HepG2 (cell line): ENCODE measurements at regions not wholly inside any gene's neighbourhood (a gene's known extent, or its start where the extent isn't known, plus 50 kb on each side); places are given as distances from the start of the nearest gene placed in this dataset.

Experiments
- ATAC-seq: fragments of 200-7000 bp; cut with Tn5 transposase; 3 replicates; pipeline ENCODE4 v1.9.1; 2020; ENCODE audit warnings: mild to moderate bottlenecking, moderate library complexity
- BruUV-seq: library from RNA; stranded (reverse); fragments of 400-500 nt; replicated peaks from 2 replicates; lab custom pipeline; 2021; lab: Mats Ljungman, UMichigan
- CTCF ChIA-PET: fragments of 300-600 bp; formaldehyde crosslinking; extraction: SDS; loops from one replicate; lab custom pipeline; 2021; ENCODE audit warnings: low total read pairs, inconsistent platforms, low intra/inter-chr PET ratio; lab: Yijun Ruan, JAX
- POLR2A ChIA-PET: fragments of 350-600 bp; sonication (Branson Sonifier 250); formaldehyde crosslinking; loops from one replicate; lab custom pipeline; 2020; ENCODE audit warnings: antibody characterized with exemption, inconsistent platforms; lab: Yijun Ruan, JAX
- DNase-seq: peaks from one replicate; pipeline ENCODE4 v3.0.0-alpha.2; 2015; ENCODE audit warnings: low spot score
- FAIRE-seq: peaks from 3 replicates; lab custom pipeline; 2011; peaks lifted over from hg19 to GRCh38; lab: Jason Lieb, UNC
- H2AFZ ChIP-seq: one replicate; pipeline ENCODE4 v1.6.1; 2011; ENCODE audit warnings: low read length, inconsistent platforms
- H3K27ac ChIP-seq: fragments of 300-600 bp; 3 replicates; pipeline ENCODE4 v1.8.0; 2011; ENCODE audit warnings: mixed run types, mild to moderate bottlenecking, mixed read lengths, low read length, inconsistent platforms; ENCODE audit not compliant: insufficient read depth; ENCODE audit errors: extremely low read length
- H3K27me3 ChIP-seq, 2 experiments: fragments of 200-600 bp in 1 of 2; 2 replicates in 1 of 2; 3 replicates in 1 of 2; pipeline versions ENCODE4 v1.6.0 to v1.8.0; 2011; ENCODE audit warnings: low read length in 2 of 2, mild to moderate bottlenecking in 2 of 2, moderate library complexity in 2 of 2, inconsistent platforms in 1 of 2; ENCODE audit not compliant: insufficient read depth in 2 of 2, control insufficient read depth in 1 of 2
- H3K36me3 ChIP-seq, 2 experiments: fragments of 200-600 bp in 1 of 2; replicated peaks in 1 of 2; 2 replicates in 1 of 2; 3 replicates in 1 of 2; pipeline versions ENCODE4 v1.5.1 to v1.8.0; 2011; ENCODE audit warnings: low read length in 2 of 2, inconsistent platforms in 1 of 2; ENCODE audit not compliant: insufficient read depth in 2 of 2, control insufficient read depth in 1 of 2
- H3K4me1 ChIP-seq: 2 replicates; pipeline ENCODE4 v1.5.1; 2012; ENCODE audit warnings: low read length, inconsistent platforms; ENCODE audit not compliant: insufficient read depth
- H3K4me2 ChIP-seq: 2 replicates; pipeline ENCODE4 v1.6.0; 2011; ENCODE audit warnings: low read depth, low read length, inconsistent platforms
- H3K4me3 ChIP-seq, 3 experiments: fragments of 200-600 bp in 1 of 3; sonication (generic), shearing (Covaris generic) in 1 of 3; replicated peaks in 1 of 3; 2 replicates each; pipeline ENCODE4 v1.5.1; 2011 to 2016; ENCODE audit warnings: low read length in 3 of 3, inconsistent platforms in 2 of 3, low read depth in 2 of 3, mild to moderate bottlenecking in 2 of 3, control low read depth in 1 of 3, mixed read lengths in 1 of 3; ENCODE audit not compliant: insufficient read depth in 1 of 3
- H3K79me2 ChIP-seq: one replicate; pipeline ENCODE4 v1.6.1; 2011; ENCODE audit warnings: low read length, inconsistent platforms; ENCODE audit not compliant: insufficient read depth
- H3K9ac ChIP-seq: 2 replicates; pipeline ENCODE4 v1.6.0; 2011; ENCODE audit warnings: mild to moderate bottlenecking, low read depth, low read length, inconsistent platforms; ENCODE audit not compliant: insufficient read depth
- H3K9me3 ChIP-seq: 2 replicates; pipeline ENCODE4 v1.5.1; 2012; ENCODE audit warnings: mild to moderate bottlenecking, low read length
- H4K20me1 ChIP-seq: 2 replicates; pipeline ENCODE4 v1.6.0; 2011; ENCODE audit warnings: inconsistent platforms, mild to moderate bottlenecking, low read length, moderate library complexity; ENCODE audit not compliant: insufficient read depth
- ARNT ChIP-seq: fragments of 450-650 bp; IDR thresholded peaks from 2 replicates; pipeline ENCODE4 v1.6.1; 2017
- CENPBD1 ChIP-seq: sonication (generic); formaldehyde crosslinking; IDR thresholded peaks from 2 replicates; pipeline ENCODE4 v1.8.0; 2022; ENCODE audit warnings: missing genetic modification reagents, low read depth, mild to moderate bottlenecking, borderline replicate concordance
- CTCF ChIP-seq: sonication (generic); formaldehyde crosslinking; IDR thresholded peaks from 2 replicates; pipeline ENCODE4 v1.5.0; 2020; ENCODE audit warnings: mild to moderate bottlenecking, missing genetic modification reagents, moderate library complexity
- ELF3 ChIP-seq: IDR thresholded peaks from 2 replicates; pipeline ENCODE4 v1.6.1; 2016; ENCODE audit warnings: missing genetic modification reagents, missing compliant biosample characterization
- HDAC6 ChIP-seq: fragments of 200-600 bp; sonication (generic); IDR thresholded peaks from 2 replicates; pipeline ENCODE4 v1.7.0; 2017; ENCODE audit warnings: mild to moderate bottlenecking, antibody characterized with exemption, low read length, low read depth
- MAFF ChIP-seq: IDR thresholded peaks from 2 replicates; pipeline ENCODE4 v1.6.1; 2011; ENCODE audit warnings: low read depth, low read length, improper control_type of control experiment
- NR2F1 ChIP-seq, 2 experiments: fragments of 450-650 bp in 1 of 2; formaldehyde crosslinking in 1 of 2; IDR thresholded peaks; 2 replicates each; pipeline versions ENCODE4 v1.5.0 to v1.6.1; 2016 to 2020; ENCODE audit warnings: mild to moderate bottlenecking in 1 of 2, missing compliant biosample characterization in 1 of 2, missing genetic modification reagents in 1 of 2, moderate library complexity in 1 of 2
- PRPF4 ChIP-seq: fragments of 200-400 bp; formaldehyde crosslinking; IDR thresholded peaks from 2 replicates; pipeline ENCODE4 v1.6.1; 2016; ENCODE audit warnings: low read length, low read depth; ENCODE audit not compliant: poor library complexity, severe bottlenecking
- SOX6 ChIP-seq, 2 experiments: fragments of 450-650 bp in 1 of 2; sonication (generic) in 1 of 2; formaldehyde crosslinking in 1 of 2; IDR thresholded peaks; 2 replicates each; pipeline versions ENCODE4 v1.4.0 to v1.6.1; 2017 to 2020; ENCODE audit warnings: antibody characterized with exemption in 1 of 2, mild to moderate bottlenecking in 1 of 2, missing genetic modification reagents in 1 of 2
- STAG1 ChIP-seq: sonication (generic); formaldehyde crosslinking; IDR thresholded peaks from 2 replicates; pipeline ENCODE4 v1.4.0; 2020; ENCODE audit warnings: missing genetic modification reagents
- XBP1 ChIP-seq: sonication (generic); formaldehyde crosslinking; IDR thresholded peaks from 2 replicates; pipeline ENCODE4 v1.5.0; 2020; ENCODE audit warnings: missing genetic modification reagents
- ZC3H13 ChIP-seq: sonication (generic); formaldehyde crosslinking; IDR thresholded peaks from 2 replicates; pipeline ENCODE4 v1.8.1; 2023; ENCODE audit warnings: mild to moderate bottlenecking, missing genetic modification reagents, moderate library complexity
- ZFP62 ChIP-seq: sonication (generic); formaldehyde crosslinking; IDR thresholded peaks from 2 replicates; pipeline ENCODE4 v1.4.0; 2020; ENCODE audit warnings: missing genetic modification reagents
- ZKSCAN5 ChIP-seq: sonication (generic); formaldehyde crosslinking; IDR thresholded peaks from 2 replicates; pipeline ENCODE4 v1.5.1; 2020; ENCODE audit warnings: mild to moderate bottlenecking, missing genetic modification reagents
- ZNF335 ChIP-seq: sonication (generic); formaldehyde crosslinking; IDR thresholded peaks from 2 replicates; pipeline ENCODE4 v1.4.0; 2020; ENCODE audit warnings: missing genetic modification reagents
- ZNF720 ChIP-seq: sonication (generic); formaldehyde crosslinking; IDR thresholded peaks from 2 replicates; pipeline ENCODE4 v1.4.0; 2020; ENCODE audit warnings: missing genetic modification reagents
- ZSCAN30 ChIP-seq: sonication (generic); formaldehyde crosslinking; IDR thresholded peaks from 2 replicates; pipeline ENCODE4 v1.5.0; 2020; ENCODE audit warnings: mild to moderate bottlenecking, missing genetic modification reagents
- WGBS: methylation state at CpG from one replicate; pipeline ENCODE4 v1.1.6; 2017; ENCODE audit warnings: low lambda C conversion rate; 5-methylcytosine and 5-hydroxymethylcytosine counted together
- in situ Hi-C: cut with HindIII; loops from 2 replicates; pipeline ENCODE4 v1.10.0; 2017; ENCODE audit warnings: low pct_unique_long_range_greater_than_20kb; ENCODE audit not compliant: extremely low pct_ligation_motif_present
- intact Hi-C: fragments of 100-400 bp; cut with micrococcal nuclease; formaldehyde crosslinking; loops from one replicate; pipeline ENCODE4 v1.10.0; 2022; ENCODE audit not compliant: unreplicated experiment

- ATAC-seq: no peak
- intact Hi-C loops: no loop called here
- in situ Hi-C loops: no loop called here
These were observed 412.2 kb downstream of the PPP3CA start for GRCh38 chr4:100935090-100935489.

GRCh38 chr4:100933628-100934027 lies 413.7 kb downstream of the PPP3CA start:
- no peaks in the 10 kb centered on the region for H3K27me3 ChIP-seq
- no TSS peak for BruUV-seq
- 50% methylated on average over 4 of the region's 4 CpGs for WGBS
- in situ Hi-C loops: no loop called here
- H3K27ac ChIP-seq: no peak overlapping the region
- no peaks in the 10 kb centered on the region for H3K9me3 ChIP-seq
- DNase-seq (no peak), ATAC-seq (no peak), FAIRE-seq (no peak)
- no peaks in the 10 kb centered on the region for H3K79me2 ChIP-seq
- no peaks in the 10 kb centered on the region for H4K20me1 ChIP-seq
- POLR2A ChIA-PET: no interaction called here
- no peak overlapping the region for H2AFZ ChIP-seq
- no peaks in the 10 kb centered on the region for H3K4me1 ChIP-seq
- no peak overlapping the region for H3K9ac ChIP-seq
- H3K4me2 ChIP-seq: no peak overlapping the region
- CTCF ChIA-PET: no interaction called here
- intact Hi-C loops: no loop called here
- H3K36me3 ChIP-seq: no peaks in the 10 kb centered on the region
- H3K4me3 ChIP-seq: no peak overlapping the region
- TF ChIP-seq ZKSCAN5 (CRISPR knock-in tag) (no peak), ZNF335 (CRISPR knock-in tag) (no peak), ZSCAN30 (CRISPR knock-in tag) (no peak), ARNT (no peak), ZC3H13 (CRISPR knock-in tag) (no peak), ZNF720 (CRISPR knock-in tag) (no peak), HDAC6 (no peak), PRPF4 (no peak), NR2F1 (CRISPR knock-in tag; IDR thresholded peaks at IDR 0.05) (no peak), SOX6 (IDR thresholded peaks at IDR 0.05) (no peak), SOX6 (CRISPR knock-in tag; IDR thresholded peaks at IDR 0.05) (no peak), MAFF (peak; percentile 68), XBP1 (CRISPR knock-in tag) (no peak), CENPBD1 (CRISPR knock-in tag) (no peak), ELF3 (no peak)

More at GRCh38 chr4:100935090-100935489, 412.2 kb downstream of the PPP3CA start:
- Histone ChIP-seq H4K20me1 (no peaks in the 10 kb centered on the region), H3K4me3 (no peak overlapping the region), H3K79me2 (no peaks in the 10 kb centered on the region), H2AFZ (no peak overlapping the region)
- BruUV-seq: no TSS peak
- CTCF ChIA-PET: no interaction called here
- no peak for TF ChIP-seq ZFP62 (CRISPR knock-in tag)
- 0 out of 2 replicates have a peak, but pooled peaks have one; percentile 11 for TF ChIP-seq CTCF
- peak; percentile 46 for TF ChIP-seq STAG1 (CRISPR knock-in tag)
- TF ChIP-seq, all 625 proteins: peak for 2
- Histone ChIP-seq H3K27me3 (no peaks in the 10 kb centered on the region), H3K9me3 (no peaks in the 10 kb centered on the region), H3K4me1 (no peaks in the 10 kb centered on the region), H3K27ac (no peak overlapping the region), H3K4me2 (no peak overlapping the region), H3K9ac (no peak overlapping the region), H3K36me3 (no peaks in the 10 kb centered on the region)
- DNase-seq (no peak), FAIRE-seq (no peak)
- POLR2A ChIA-PET: no interaction called here
- WGBS: 0% methylated on average over 1 of the region's 1 CpG
